ENCODE measurements at regions not wholly inside any gene's neighbourhood (a gene's known extent, or its start where the extent isn't known, plus 50 kb on each side); places are given as distances from the start of the nearest gene placed in this dataset.
A peak's percentile ranks its signal among the peaks of the same experiment; 100 is the strongest.

DNA sequence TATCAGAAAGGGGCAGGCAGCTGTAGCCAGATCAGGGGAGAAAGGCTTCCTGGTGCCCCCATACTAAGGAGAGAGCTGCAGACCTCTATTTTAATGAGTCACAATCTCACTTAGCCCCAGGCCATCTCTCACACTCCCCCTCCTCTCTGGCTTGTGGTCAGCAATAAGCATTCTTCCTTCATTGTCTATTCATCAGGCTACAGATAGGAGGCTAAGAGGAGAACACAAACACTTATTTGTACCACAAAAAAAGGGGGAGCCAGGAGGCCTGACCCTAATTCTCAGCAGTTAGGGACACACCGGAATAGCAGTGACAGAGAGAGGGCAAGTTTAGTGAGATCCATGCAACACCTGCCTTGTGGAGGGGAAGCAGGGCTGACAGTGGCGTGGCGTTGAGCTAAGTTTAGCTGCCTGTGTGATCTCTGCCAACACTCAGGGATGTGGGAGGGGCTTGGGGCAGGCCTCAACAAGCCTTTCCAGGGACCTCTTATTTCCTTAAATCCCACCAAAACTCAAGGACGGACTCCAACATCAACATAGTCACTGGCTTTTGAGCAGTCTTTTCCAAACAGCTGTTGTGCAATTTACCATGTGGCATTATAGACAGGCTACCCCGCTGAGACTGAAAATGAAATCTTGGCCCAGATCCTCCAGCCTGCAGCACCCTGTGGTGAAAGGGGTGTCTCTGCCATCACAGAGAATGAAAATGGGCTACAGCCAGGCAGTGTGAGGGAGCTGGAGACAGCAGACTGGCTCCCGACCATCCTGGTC lies 191.9 kb upstream of the TSC22D2 start:
- ATAC-seq (peak; percentile 74 to 97 (median 94)), DNase-seq (peak; percentile 52 to 73 (median 64))
- H3K9me3 ChIP-seq: peaks cover 0 to 7% (median 0%) of the 10 kb centered on the region in 12 donors
- WGBS, 4 donors: 10 to 18% (median 15%) methylated on average over 6 of the region's 6 CpGs
- peaks cover 0 to 21% (median 15%) of the 10 kb centered on the region in 12 donors for H3K4me1 ChIP-seq
- no peak overlapping the region for H3K4me3 ChIP-seq
- TF ChIP-seq POLR2A (IDR thresholded peaks at IDR 0.05) (no peak), CTCF (IDR thresholded peaks at IDR 0.05) (no peak)
- H3K27me3 ChIP-seq: peaks cover 0 to 7% (median 0%) of the 10 kb centered on the region in 9 donors
- intact Hi-C loops (cut with DNase I): loop anchor here in 2 of 10 donors (10.0 kb wide), 1 partner anchor 251 kb away; no protein-coding TSS in a partner anchor
- H3K27ac ChIP-seq: peak overlapping the region in 7 of 12 donors; percentile 1 to 62 (median 38)
- no peaks in the 10 kb centered on the region for H3K36me3 ChIP-seq

DNA sequence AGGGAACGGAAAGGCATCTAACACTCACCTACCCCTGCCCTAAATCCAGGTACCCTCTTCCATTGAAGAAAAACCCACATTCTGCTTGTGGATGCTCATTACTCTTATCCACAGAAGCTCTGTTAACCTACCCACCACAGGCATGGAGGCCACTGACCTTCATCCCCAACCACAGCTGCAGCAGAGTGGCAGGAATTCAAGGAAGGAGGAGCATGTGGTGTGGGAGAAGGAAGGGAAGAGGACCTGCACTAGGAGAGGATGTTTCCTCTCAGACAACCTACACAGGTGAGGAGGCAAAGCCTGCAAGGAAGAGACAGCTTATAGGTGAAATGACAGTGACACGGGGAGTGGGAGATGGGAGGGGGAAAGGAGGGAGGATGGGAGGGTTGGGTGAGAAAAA lies 192.5 kb upstream of the TSC22D2 start:
- no peak for TF ChIP-seq CTCF (IDR thresholded peaks at IDR 0.05)
- Histone ChIP-seq H3K4me3 (no peak overlapping the region), H3K4me1 (peaks cover 0 to 15% (median 12%) of the 10 kb centered on the region in 12 donors), H3K9me3 (peaks cover 0 to 7% (median 0%) of the 10 kb centered on the region in 12 donors), H3K27me3 (peaks cover 0 to 3% (median 0%) of the 10 kb centered on the region in 9 donors), H3K36me3 (no peaks in the 10 kb centered on the region), H3K27ac (no peak overlapping the region)
- ATAC-seq (no peak), DNase-seq (no peak)
- intact Hi-C loops (cut with DNase I): loop anchor here in 2 of 10 donors (10.0 kb wide), 1 partner anchor 251 kb away; no protein-coding TSS in a partner anchor
- WGBS, 4 donors: 65 to 78% (median 76%) methylated on average over 2 of the region's 2 CpGs

DNA sequence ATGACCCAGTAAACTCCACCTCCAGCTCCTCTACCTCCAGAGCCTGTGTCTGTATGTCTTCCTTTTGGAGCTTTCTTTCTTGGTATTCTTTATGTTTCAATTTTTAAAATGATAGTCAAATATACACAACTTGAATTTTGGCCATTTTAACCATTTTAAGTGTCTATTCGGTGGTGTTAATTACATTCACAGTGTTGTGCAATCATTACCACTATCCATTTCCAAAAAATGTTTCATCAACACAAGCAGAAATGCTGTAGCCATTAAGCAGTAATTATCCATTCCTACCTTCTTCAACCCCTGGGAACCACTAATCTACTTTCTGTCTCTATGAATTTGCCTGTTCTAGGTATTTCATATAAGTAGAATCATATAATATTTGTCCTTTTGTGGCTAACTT lies 194.5 kb upstream of the TSC22D2 start:
- H3K27me3 ChIP-seq: no peaks in the 10 kb centered on the region
- ATAC-seq (no peak), DNase-seq (no peak)
- H3K27ac ChIP-seq: no peak overlapping the region
- no peak for TF ChIP-seq POLR2A (IDR thresholded peaks at IDR 0.05)
- TF ChIP-seq CTCF (IDR thresholded peaks at IDR 0.05): no peak
- H3K4me3 ChIP-seq: no peak overlapping the region
- WGBS, 4 donors: 85 to 95% (median 87%) methylated on average over 1 of the region's 1 CpG
- peaks cover 0 to 15% (median 12%) of the 10 kb centered on the region in 12 donors for H3K4me1 ChIP-seq
- intact Hi-C loops (cut with DNase I): loop anchor here in 2 of 10 donors (10.0 kb wide), 1 partner anchor 249 kb away; no protein-coding TSS in a partner anchor
- H3K9me3 ChIP-seq: peaks cover 0 to 7% (median 0%) of the 10 kb centered on the region in 12 donors
- no peaks in the 10 kb centered on the region for H3K36me3 ChIP-seq

GRCh38 chr3:150210461-150211110 lies 197.5 kb upstream of the TSC22D2 start:
- no peaks in the 10 kb centered on the region for H3K36me3 ChIP-seq
- no peak for ATAC-seq
- no peak overlapping the region for H3K4me3 ChIP-seq
- TF ChIP-seq CTCF (IDR thresholded peaks at IDR 0.05) (no peak), POLR2A (IDR thresholded peaks at IDR 0.05) (no peak)
- H3K27ac ChIP-seq: no peak overlapping the region
- H3K4me1 ChIP-seq: peaks cover 0 to 3% (median under 1%) of the 10 kb centered on the region in 12 donors
- DNase-seq: no peak
- no peaks in the 10 kb centered on the region for H3K27me3 ChIP-seq
- WGBS, 4 donors: 65 to 81% (median 77%) methylated on average over 4 of the region's 4 CpGs
- H3K9me3 ChIP-seq: no peaks in the 10 kb centered on the region
- intact Hi-C loops (cut with DNase I): loop anchor here in 2 of 10 donors (10.0 kb wide), 1 partner anchor 246 kb away; no protein-coding TSS in a partner anchor
